Stimulated activated CD8-positive, alpha-beta memory T cell treated with anti-CD3 and anti-CD28 coated beads, Interleukin-12 subunit alpha, Interleukin-12 subunit beta, amount 100 ng/mL, for 24 hours (primary cell): ENCODE measurements at regions not wholly inside any gene's neighbourhood (a gene's known extent, or its start where the extent isn't known, plus 50 kb on each side); places are given as distances from the start of the nearest gene placed in this dataset.
"Not testable (repeated sequence)": the region's sequence is repeated elsewhere in the genome, so short reads cannot be mapped to it uniquely, and the experiment has no call there.

Source experiments
- DNase-seq: peaks from one replicate; pipeline ENCODE4 v3.0.0-alpha.2; 2020; ENCODE audit errors: extremely low read depth

GRCh38 chr10:83754857-83755256 is 384.5 kb upstream of the GHITM start:
- DNase-seq: no peak

DNA sequence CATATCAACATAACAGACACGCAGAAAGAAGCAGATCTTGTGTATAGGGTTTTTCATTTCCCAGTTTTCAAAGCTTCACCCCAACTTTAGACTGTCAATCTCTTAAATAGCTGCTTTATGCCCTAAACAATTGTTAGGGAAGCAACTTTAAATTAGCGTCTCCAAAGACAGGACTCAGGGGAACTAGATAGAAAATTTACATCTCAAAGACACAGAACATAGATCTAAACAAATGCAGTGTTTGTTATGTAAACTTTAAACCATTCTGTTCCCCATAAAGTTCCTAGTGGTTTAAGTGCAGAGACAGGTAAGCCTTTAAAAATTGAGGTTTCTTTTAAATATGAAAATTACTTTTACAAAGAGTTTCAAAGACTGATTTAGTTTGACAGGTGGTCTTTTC is 379.2 kb upstream of the GHITM start:
- no peak for DNase-seq

GRCh38 chr10:83764666-83765065 is 374.6 kb upstream of the GHITM start:
- no peak for DNase-seq

DNA sequence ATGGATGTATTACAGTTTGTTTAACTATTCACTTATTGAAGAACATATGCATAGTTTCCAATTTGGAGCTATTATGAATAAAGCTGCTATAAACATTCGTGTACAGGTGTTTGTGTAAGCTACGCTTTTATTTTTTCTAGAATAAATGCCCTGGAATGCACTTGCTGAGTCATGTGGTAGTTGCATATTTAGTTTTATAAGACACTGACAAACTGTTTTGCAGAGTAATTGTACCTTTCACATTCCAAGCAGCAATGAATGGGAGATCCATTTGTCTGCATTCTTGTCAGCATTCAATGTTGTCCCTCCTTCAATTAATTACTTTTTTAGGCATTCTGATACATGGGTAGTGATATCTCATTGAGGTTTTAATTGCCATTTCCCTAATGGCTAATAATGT is 373.6 kb upstream of the GHITM start:
- DNase-seq: no peak

DNA sequence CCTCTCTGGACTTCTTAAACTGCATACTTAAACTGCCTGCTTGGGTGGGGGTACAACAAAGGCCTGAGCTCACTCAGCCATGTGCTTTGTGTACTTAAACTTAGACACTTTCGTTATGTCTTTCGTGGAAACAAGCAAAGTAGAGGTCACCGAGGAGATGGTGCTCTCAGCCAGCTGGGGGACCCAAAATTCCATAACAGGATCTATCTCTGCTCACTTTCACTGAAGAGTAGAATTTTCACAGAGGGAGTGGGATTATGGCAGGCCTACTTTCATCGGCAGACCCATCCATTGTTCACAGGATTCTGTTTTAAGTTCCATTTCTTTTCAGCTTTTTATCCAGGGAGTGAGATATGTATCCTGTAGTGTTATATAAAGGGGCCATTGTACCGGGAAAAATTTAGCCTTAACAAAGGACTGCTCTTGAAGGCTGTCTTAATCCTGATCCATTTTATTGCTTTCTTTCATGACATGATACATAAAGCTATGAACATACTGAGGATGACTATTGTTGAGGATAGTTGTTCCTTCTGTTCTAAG is 370.0 kb upstream of the GHITM start:
- no peak for DNase-seq

DNA sequence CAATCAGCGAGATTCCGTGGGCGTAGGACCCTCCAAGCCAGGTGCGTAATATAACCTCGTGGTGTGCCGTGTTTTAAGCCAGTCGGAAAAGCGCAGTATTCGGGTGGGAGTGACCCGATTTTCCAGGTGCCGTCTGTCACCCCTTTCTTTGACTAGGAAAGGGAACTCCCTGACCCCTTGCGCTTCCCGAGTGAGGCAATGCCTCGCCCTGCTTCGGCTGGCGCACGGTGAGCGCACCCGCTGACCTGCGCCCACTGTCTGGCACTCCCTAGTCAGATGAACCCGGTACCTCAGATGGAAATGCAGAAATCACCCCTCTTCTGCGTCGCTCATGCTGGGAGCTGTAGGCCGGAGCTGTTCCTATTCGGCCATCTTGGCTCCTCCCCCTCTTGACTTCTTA is 352.6 kb upstream of the GHITM start:
- not testable (repeated sequence) for DNase-seq

GRCh38 chr10:83801983-83802382 is 337.3 kb upstream of the GHITM start:
- no peak for DNase-seq

- no peak for DNase-seq
These were observed 332.6 kb upstream of the GHITM start for GRCh38 chr10:83806717-83807116.

DNA sequence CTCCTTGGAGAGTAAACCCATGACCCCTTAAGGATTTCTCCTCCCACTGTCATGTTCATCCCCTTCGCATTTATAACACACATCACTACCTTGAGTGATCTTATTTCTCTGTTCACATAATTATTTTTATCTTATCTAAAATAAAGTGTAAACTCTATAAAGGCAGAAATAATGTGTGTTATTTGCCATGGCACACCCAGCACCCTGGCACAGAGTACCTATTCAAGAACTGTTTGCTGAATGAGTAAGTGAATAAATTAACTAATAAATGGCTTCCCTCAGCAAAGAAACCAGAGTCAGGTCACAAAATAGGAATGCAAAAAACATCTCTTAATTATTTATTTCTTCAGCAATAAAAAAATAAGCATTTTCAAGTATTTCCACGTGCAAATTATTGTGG is 330.3 kb upstream of the GHITM start:
- no peak for DNase-seq

DNA sequence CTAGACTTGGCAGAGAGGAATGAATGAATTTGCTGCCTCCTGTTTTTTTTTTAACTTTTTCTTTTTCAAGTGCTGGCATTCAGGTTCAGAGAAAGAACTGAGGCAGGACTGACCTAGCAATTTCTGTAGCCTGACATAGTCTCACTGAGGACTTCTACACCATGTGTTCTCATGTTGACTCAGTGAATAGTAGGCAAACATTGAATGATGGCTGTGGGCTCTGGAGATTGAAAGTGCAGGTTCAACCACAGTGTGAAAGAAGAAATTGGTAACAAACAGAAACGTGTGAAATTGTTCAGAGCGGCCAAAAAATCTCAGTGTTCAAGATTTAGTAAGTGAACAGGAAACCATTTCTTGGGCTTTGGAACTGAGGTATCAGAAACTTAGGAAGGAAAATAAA is 322.4 kb upstream of the GHITM start:
- DNase-seq: no peak

- no peak for DNase-seq
These were observed 321.5 kb upstream of the GHITM start for GRCh38 chr10:83817797-83818196.

GRCh38 chr10:83819609-83820008 is 319.7 kb upstream of the GHITM start:
- DNase-seq: no peak

- no peak for DNase-seq
These were observed 319.3 kb upstream of the GHITM start for GRCh38 chr10:83820033-83820432.

DNA sequence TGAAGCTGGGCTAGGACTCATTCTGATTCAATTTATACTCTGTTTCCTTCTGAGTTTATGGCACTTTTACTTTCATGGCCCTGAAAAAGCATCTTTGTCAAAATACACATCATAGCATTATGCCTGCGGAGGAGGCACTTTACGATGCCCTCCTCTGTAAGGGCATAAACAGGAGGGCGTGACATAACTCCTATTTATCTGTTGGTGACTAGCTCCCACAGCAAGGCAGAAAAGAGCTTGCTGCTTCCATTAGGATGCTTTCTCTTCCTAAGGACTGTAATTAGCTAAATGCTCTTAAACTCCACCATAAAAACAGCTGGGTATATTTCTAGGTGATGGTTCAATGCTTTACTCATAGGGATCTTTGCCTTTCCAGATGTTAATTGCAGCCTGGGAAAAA is 315.2 kb upstream of the GHITM start:
- DNase-seq: no peak

DNA sequence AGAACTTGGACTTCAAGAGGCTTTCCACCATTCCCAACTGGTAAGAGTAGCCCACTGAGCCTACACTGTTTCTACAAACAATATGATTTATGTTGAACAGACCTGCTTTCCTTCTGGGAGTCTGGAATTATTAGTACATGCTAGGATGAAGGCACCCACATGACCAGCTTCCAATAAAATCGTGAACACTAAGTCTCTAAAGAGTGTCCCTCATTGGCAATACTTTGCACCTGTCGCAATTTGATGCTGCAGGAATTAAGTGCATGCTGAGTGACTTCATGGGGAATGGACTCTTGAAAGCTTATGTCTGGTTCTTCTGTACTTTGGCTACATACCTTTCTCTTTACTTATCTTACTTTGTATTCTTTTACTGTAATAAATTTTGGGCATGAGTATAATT is 305.2 kb upstream of the GHITM start:
- DNase-seq: no peak

- DNase-seq: no peak
These were observed 303.2 kb upstream of the GHITM start for GRCh38 chr10:83835945-83836745.

- DNase-seq: no peak
These were observed 290.6 kb upstream of the GHITM start for GRCh38 chr10:83848677-83849076.

DNA sequence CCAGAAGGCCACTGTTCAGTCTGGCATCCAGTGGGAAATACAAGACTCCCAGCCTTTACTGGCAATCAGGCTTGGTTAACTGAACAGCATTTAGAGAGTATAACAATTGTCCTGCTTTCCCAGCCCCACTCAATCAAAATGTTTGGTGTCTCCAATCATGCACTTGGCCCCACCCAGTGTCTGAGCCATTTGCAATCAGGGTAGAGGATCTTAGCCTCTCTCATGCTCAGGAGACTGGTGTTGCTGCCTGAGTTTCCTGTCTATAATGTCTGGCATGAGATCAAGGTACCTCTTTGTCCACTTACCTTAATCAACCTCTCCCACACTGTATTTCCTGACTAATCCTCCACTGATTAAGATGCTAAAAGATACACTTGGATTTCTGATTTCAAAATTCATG is 290.2 kb upstream of the GHITM start:
- DNase-seq: no peak

DNA sequence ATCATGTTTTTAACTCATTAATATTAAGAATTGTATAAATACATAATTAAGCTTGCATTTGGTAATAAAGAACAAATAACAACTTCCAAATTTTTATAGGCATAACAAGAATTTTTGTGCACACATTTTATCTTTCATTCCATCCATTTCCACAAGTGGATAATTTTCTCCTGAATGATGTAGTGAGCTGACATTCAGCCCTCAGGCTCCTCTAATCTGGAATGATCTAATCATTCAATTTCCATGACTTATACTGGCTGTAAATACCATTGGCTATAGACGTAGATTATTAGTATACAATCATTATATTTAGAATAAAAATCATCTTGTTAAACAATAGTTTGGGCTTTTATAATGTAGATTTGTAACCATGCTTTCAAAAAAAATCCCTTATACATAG is 287.2 kb upstream of the GHITM start:
- DNase-seq: no peak

DNA sequence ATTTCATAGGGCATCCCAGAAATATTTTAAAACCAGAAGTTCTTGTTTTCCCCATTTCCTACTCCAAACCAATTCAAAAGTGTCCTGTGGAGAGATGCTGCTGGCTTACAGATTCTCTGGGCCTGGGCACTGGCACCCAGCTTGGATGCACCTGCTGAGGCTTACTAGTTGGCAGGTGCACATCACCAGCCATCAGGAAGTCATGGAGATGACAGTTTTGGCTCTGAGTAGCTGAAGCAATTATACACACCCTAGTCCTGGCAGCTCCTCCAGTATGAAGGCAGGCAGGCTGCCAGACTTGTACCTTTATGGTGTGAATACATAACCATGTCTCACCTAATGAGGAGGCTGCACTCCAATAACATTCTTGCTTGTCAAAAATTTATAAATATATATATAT is 276.6 kb upstream of the GHITM start:
- DNase-seq: no peak

DNA sequence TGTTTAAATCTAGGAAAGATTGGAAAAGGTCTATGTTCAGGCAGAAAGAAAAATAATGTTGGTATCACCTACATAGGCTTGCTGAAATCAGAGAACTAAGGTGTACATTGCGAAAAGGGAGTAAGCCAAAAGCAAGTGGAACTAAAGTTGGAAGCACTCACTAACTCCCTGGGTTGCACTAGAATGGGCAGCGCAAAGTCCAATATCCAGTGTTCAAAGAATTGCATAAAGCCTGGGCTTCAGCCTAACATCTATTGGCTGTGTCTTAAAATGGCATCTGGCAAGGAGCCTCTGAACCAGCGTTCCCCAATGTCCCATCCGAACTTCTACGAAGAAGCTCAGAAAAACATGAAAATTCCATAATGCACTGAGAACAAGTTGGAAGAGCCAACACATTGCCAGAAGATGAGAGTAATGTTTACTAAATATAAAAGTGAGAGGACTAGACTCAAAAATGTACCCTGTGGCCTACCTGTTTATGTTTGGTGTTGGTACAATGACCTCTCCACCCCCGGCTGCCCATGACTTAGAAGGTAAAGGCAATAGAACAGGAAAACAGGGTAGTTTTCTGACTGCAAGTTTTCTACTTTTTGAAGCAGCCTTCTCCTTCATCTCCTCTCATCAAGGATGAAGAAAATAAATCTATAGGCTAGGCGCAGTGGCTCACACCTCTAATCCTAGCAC is 275.9 kb upstream of the GHITM start:
- DNase-seq: no peak

DNA sequence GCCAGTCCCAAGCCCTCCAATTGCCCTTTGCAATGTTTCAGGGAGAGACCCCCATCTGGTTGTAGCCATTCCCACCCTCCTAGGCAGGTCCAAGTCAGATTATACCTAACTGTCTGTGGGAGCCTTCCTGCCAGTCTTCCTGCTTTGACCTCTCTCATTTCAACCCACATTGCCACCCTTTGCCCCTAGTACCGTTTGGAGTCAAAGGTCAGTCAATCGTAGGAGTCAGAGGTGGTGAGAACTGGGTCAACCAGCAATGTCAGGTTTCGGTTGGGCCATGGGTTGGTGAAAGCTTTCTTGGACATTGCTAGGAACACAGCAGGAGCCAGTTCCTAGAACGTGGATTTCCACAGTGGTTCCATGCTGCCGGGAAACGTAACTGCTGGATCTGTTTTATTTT is 269.4 kb upstream of the GHITM start:
- no peak for DNase-seq
